GM21528 (cell line): ENCODE measurements at regions not wholly inside any gene's neighbourhood (a gene's known extent, or its start where the extent isn't known, plus 50 kb on each side); places are given as distances from the start of the nearest gene placed in this dataset.
"Not testable (repeated sequence)": the region's sequence is repeated elsewhere in the genome, so short reads cannot be mapped to it uniquely, and the experiment has no call there.

Experiments
- ATAC-seq: cut with Tn5 transposase; IDR thresholded peaks from one replicate; pipeline ENCODE4 v1.9.1; 2021; ENCODE audit warnings: mild to moderate bottlenecking, moderate library complexity; ENCODE audit not compliant: unreplicated experiment, low FRiP score

- no peak for ATAC-seq
Measured at GRCh38 chrX:120753413-120754251, 122.0 kb downstream of the CT47B1 start.

DNA sequence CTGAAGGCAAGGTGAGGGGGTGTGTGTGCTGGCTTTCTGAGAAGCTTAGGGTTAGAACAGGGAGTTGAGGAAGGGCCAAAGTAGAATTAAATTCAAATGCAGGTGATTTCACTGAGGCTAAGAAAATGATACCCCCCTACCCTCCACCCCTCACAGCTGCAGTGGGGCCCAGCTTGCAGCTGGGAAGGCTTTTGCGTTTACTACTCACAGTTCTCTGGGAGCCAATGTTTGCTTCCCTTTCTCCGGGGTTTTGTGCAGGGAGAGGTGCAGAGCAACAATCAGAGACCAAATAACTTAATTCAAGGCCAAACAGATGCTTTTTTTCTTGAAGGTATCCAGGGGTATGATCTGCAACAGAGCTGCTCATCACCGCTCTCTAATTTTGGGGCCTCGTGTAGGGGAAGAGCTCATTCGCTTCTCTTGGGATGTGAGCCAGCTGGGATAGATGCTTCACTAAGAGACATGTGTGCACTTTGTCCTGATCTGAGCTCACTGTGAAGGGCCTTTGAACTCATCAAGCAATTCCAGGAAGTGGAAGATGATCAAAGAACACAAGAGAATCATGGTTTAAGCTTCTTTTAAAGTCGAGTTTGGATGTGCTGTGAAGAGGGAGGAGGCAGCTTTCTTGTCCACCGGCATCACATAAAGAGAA, 122.7 kb upstream of the C1GALT1C1 start:
- no peak for ATAC-seq

DNA sequence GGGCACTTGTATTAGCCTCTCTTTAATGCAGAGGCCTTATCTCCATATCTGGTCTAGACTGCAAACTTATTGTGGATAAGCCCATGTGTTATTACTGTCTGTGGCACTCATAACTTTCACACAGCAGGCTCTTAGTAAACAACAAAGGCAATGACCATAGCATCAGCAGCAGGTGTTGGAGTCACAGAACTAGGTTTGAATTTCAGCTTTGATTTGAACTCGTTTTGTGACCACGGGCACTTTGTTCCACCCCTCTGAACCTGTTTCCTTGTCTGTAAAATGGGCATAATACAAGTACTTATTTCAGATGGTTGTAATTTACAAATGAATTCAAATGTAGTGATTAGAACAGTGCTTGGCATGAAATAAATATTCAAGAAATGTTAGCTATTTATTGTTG, 121.8 kb upstream of the C1GALT1C1 start:
- ATAC-seq, result no peak

- no peak for ATAC-seq
Measured at GRCh38 chrX:120750381-120750780, 120.5 kb upstream of the C1GALT1C1 start.

DNA sequence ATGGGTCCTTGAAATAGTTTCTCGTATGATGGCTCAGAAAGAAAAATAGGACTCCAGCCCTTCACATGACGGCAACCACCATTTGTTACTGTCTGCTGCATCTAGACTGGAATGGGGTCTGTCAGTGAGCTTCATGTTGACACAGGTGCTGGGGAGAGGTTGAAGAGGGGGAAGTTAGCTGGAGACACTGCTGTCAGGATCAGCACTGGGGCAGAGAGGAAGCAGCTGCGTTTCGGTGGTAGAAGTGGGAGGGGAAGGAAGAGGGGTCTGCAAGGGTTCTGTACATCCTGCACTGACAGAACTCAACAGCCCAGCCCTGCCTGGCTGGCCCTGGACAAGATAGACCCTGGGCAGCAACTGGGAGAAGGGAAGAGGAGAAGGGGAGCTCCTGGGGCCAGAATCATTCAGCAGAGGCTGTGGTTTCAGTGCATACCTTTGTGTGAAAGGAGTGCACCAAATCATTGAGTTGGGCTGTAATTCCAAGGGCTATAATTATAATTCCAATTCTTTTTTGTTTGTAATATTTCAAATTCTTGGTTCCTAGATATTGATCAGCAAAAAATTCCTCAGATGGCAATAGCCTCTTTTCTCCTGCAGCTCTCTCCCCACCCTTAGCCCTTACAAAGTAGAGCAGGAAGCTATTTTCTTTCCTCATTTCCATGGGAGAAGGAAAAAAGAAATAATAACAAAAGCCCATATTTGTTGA, 119.4 kb upstream of the C1GALT1C1 start:
- peak; percentile 79 for ATAC-seq

GRCh38 chrX:120746153-120746552, 116.3 kb upstream of the C1GALT1C1 start:
- ATAC-seq, result no peak

DNA sequence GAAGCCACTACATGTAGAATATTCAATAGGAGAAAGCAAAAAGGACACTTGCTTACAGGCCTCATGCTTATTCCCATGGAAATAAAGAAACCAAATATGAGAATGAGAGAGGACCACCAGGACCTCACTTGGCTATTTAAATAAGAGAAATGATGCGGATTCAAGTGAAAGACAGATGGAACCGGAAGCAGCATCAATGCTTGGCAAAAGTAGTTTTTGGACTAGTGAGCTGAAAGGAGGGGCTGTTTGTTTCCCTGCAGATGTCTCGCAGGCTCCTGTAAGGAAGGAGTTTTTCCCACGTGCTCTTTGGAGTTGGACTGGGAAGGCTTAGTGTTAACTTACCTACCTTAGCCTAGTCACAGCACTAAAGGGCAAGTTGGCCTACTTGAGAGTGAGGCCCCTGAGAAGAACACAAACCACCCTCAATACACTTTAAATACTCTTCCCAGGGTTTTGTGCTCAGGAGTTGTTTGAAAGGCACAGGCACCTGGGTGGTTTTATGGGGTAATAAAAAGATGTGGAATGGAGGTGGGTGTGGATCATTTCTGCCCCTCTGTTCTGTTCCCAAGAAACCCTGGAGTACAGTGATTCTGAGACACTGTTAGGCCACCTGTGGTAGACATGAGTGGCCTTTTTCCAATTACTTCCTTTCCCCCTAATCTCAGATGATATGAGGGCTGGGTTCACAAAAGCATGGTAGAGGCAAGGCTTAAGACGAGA, 113.3 kb upstream of the C1GALT1C1 start:
- no peak for ATAC-seq

GRCh38 chrX:120741452-120741851, 111.6 kb upstream of the C1GALT1C1 start:
- ATAC-seq, result no peak

GRCh38 chrX:120740072-120740471, 110.2 kb upstream of the C1GALT1C1 start:
- ATAC-seq, result no peak

DNA sequence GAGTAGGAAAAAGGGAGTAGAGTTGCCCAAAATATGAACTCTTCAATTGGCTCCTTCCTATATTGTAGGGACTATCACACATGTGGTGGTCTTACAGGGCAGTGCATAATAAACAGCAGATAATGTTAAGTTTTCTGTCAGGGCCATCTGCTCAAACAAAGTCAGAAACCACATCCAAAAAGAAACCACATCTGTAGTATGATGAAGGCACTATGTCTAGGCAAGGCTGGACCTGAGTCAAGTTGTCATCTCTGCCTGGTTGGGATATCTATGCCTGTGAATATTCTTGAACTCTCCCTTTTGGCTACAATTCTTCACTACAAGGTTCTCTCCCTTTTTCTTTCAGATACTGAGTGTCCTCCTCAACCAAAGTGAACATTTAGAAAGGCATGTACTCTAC, 109.4 kb upstream of the C1GALT1C1 start:
- ATAC-seq, result no peak

DNA sequence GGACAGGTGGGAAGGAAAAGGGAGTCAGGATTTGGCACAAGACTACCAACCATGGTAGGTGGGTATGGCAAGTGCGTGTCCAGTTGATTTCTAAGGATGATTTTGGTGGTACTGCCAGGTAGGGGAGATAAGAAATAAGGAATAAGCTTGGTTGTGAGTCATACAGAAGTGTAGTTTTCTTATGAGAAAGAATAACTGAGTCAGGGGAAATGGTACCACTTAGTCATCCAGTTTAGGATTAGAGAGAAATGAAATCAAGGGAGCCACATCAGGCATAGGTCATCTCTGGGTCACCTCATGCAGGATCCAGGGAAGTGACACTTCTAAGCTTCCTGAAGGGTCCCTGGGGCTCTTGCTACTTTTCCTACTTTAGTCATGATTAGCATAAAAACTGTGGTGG, 107.1 kb upstream of the C1GALT1C1 start:
- ATAC-seq, result no peak

GRCh38 chrX:120735966-120736365, 106.1 kb upstream of the C1GALT1C1 start:
- no peak for ATAC-seq

GRCh38 chrX:120732879-120733278, 103.0 kb upstream of the C1GALT1C1 start:
- ATAC-seq, result no peak

DNA sequence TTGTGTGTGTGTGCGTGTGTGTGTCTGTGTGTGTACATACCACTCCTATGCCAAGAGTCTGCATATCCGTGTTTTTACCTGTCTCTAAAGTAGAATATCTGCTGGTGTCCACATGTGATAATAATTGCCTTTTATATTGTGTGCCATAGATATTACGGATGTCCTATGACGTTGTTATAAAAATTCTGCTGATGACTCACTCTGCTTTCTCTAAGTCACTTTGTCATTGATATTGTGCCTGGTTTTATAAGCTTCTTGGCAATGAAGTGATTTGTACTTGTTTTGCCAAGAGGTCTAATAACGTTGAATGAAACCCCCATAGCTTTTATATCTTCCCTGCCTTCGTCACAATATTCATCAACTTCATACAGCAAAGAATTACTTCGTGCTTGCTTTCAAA, 102.6 kb upstream of the C1GALT1C1 start:
- no peak for ATAC-seq

DNA sequence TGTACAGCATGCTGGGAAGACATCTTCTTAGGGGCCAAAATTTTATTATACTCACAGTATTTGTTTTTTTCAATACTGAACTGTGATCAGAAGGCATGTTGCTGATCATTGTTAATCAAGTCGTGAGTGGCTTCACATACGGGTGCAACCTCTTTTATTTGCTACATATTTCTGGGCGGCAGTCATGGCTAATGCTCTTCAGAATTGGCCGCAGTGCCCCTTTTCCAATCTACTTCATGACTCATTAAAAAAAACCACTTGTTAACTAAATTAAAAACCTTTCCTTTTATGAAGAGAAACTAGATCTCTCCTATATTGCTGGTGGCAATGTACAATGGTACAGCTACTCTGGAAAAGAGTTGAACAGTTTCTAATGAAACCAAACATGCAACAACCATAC, 101.5 kb upstream of the C1GALT1C1 start:
- ATAC-seq, result no peak

GRCh38 chrX:120729506-120730255, 99.8 kb upstream of the C1GALT1C1 start:
- not testable (repeated sequence) for ATAC-seq

DNA sequence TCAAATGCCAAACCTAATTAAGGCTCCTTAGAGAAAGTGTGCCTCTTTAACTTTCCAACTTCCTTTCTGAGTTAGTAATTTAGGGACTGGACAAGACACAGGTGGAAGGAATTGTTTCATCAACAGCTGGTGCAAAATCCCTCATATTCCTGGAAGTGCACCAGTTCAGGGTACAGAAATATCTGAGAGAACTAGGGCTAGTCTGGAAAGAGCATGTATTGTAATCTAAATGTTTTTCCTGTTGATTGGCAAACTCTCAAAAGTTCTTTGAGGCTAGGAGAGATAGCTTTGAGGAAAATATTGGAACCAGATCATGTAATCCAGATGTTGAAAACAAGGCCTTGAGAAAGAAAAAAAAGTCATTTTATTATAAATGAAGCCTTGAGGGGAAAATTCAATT, 98.1 kb upstream of the C1GALT1C1 start:
- no peak for ATAC-seq

- no peak for ATAC-seq
Measured at GRCh38 chrX:120727452-120727851, 97.6 kb upstream of the C1GALT1C1 start.

- peak; percentile 100 for ATAC-seq
Measured at GRCh38 chrX:120726294-120726693, 96.4 kb upstream of the C1GALT1C1 start.

DNA sequence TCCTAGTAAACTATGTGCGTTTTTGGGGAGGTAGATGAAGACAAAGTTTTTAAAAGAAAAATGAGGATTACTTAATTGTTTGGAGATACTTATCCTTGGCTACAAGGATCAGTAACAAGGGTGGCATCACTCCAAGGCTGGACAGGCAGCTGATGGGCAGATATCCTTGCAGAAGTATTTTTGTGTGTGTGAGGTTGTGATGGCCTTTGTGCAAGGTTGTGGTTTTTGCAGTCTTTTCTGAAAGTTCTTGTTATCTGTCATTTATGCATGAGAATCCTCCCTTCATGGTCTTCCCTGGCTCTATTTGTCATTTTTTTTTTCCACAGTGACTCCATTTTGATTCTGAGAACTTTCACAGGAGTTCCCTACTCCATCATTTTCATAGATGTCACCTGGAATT, 96.0 kb upstream of the C1GALT1C1 start:
- no peak for ATAC-seq
